HFFc6 (cell line): ENCODE measurements at regions not wholly inside any gene's neighbourhood (a gene's known extent, or its start where the extent isn't known, plus 50 kb on each side); places are given as distances from the start of the nearest gene placed in this dataset.
"Not testable (repeated sequence)": the region's sequence is repeated elsewhere in the genome, so short reads cannot be mapped to it uniquely, and the experiment has no call there.

Experiments
- DNase-seq: peaks from one replicate; pipeline ENCODE4 v3.0.0-alpha.2; 2018
- H3K27ac Mint-ChIP-seq: 2 replicates; pipeline ENCODE4 v1.8.0; 2020; ENCODE audit warnings: mild to moderate bottlenecking, mixed read lengths
- H3K27me3 Mint-ChIP-seq: 2 replicates; pipeline ENCODE4 v1.8.0; 2021; ENCODE audit warnings: mild to moderate bottlenecking, moderate library complexity, mixed read lengths; ENCODE audit not compliant: insufficient read depth
- H3K36me3 Mint-ChIP-seq: 2 replicates; pipeline ENCODE4 v1.8.0; 2021; ENCODE audit warnings: low read depth, mixed read lengths
- H3K4me1 Mint-ChIP-seq: 2 replicates; pipeline ENCODE4 v1.8.0; 2020; ENCODE audit warnings: low read depth, mixed read lengths
- H3K4me3 Mint-ChIP-seq: 2 replicates; pipeline ENCODE4 v1.8.0; 2020; ENCODE audit warnings: mild to moderate bottlenecking, moderate library complexity, mixed read lengths
- H3K9me3 Mint-ChIP-seq: 2 replicates; pipeline ENCODE4 v1.8.0; 2020; ENCODE audit warnings: mild to moderate bottlenecking, mixed read lengths
- TF ChIP-seq, protein P1 (sequence below): fragments of 200-600 bp; sonication (generic); IDR thresholded peaks from 2 replicates; pipeline ENCODE4 v1.5.0; 2021; ENCODE audit warnings: antibody characterized with exemption, mild to moderate bottlenecking

DNA sequence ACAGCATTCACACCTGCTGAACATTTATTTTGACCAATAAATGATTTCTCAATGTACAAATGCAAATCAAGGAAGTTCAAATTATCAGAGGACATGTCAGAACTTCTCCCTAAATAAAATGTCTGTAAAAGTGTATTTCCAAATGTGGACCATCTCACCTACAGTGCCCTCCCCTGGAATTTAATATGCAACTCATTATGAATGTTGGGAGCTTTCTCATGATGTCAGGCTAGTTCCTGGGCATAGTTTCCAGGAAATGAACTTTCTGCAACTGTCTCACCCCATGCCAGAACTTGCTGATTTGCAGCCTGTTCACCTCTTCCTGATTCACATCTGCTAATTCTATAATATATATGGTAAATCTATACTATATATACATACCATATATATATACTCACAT lies 408.5 kb upstream of the USP9Y start:
- DNase-seq: no peak
- Mint-ChIP-seq H3K9me3 (no peaks in the 10 kb centered on the region), H3K27me3 (peaks cover 8% of the 10 kb centered on the region), H3K4me3 (no peak overlapping the region), H3K4me1 (peaks cover 20% of the 10 kb centered on the region), H3K36me3 (no peaks in the 10 kb centered on the region), H3K27ac (no peak overlapping the region)
- TF ChIP-seq, protein P1, sequence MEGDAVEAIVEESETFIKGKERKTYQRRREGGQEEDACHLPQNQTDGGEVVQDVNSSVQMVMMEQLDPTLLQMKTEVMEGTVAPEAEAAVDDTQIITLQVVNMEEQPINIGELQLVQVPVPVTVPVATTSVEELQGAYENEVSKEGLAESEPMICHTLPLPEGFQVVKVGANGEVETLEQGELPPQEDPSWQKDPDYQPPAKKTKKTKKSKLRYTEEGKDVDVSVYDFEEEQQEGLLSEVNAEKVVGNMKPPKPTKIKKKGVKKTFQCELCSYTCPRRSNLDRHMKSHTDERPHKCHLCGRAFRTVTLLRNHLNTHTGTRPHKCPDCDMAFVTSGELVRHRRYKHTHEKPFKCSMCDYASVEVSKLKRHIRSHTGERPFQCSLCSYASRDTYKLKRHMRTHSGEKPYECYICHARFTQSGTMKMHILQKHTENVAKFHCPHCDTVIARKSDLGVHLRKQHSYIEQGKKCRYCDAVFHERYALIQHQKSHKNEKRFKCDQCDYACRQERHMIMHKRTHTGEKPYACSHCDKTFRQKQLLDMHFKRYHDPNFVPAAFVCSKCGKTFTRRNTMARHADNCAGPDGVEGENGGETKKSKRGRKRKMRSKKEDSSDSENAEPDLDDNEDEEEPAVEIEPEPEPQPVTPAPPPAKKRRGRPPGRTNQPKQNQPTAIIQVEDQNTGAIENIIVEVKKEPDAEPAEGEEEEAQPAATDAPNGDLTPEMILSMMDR: no peak

DNA sequence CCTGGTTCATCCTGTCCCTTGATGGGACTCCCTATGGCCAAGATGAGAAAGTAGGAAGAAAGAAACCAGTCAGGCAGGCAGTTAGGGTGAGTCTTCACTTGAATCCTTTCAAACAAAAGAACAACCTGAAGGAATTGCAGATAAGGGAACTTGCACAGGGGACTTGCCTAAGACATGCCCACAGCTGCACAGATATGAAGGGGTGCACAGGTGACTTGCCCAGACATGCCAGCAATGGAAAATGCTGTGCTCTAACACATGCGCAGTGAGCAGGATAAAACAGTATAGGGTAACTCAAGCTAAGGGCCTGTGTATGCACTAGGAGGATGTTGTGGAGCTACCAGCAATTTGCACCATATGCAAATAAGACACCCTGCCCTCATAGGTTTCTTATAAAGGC lies 404.6 kb upstream of the USP9Y start:
- H3K4me3 Mint-ChIP-seq: no peak overlapping the region
- no peaks in the 10 kb centered on the region for H3K9me3 Mint-ChIP-seq
- no peaks in the 10 kb centered on the region for H3K36me3 Mint-ChIP-seq
- DNase-seq: no peak
- H3K27ac Mint-ChIP-seq: no peak overlapping the region
- H3K27me3 Mint-ChIP-seq: no peaks in the 10 kb centered on the region; the same call in 1 of the 2 replicates
- TF ChIP-seq, protein P1: no peak
- H3K4me1 Mint-ChIP-seq: no peaks in the 10 kb centered on the region

DNA sequence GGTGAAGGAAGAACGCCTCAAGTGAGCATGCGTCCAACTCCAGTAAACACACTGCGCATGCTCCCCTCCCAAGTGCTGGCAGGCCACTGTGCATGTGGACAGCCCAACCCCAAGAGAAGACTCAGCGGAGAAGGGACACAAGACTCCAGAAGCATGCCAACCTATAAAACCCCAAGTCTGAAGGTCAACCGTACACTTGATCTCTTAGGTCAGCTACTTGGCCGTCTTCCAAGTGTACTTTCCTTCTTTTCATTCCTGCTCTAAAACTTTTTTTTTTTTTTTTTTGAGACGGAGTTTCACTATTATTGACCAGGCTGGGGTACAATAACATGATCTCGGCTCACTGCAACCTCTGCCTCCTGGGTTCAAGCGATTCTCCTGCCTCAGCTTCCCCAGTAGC lies 401.2 kb upstream of the USP9Y start:
- not testable (repeated sequence) for H3K4me3 Mint-ChIP-seq, H3K27ac Mint-ChIP-seq, H3K4me1 Mint-ChIP-seq, H3K36me3 Mint-ChIP-seq, DNase-seq, H3K9me3 Mint-ChIP-seq, H3K27me3 Mint-ChIP-seq

DNA sequence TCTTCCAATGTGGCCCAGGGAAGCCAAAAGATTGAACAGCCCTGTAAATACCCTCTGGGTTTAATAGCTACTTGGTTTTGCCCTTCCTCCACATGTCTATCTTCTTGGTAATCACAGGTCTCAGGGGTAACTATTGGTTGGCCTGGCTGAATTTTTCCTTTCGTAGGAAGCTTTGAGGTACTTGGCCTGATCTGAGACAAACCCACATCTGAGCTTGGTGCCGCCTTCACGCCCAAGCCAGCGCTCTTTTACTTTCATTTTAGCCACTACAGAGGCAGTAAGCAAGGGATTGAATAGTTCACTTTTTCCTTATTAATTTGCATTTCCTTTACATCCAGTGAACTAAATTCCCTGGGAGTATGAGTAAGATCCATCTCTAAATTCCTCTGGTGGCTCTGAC lies 397.6 kb upstream of the USP9Y start:
- Mint-ChIP-seq H3K4me3 (peak overlapping the region; percentile 55; the same call in 1 of the 2 replicates), H3K36me3 (no peaks in the 10 kb centered on the region), H3K27ac (no peak overlapping the region), H3K9me3 (no peaks in the 10 kb centered on the region), H3K27me3 (peaks cover 3% of the 10 kb centered on the region; the same call in 1 of the 2 replicates), H3K4me1 (peaks cover 19% of the 10 kb centered on the region)
- TF ChIP-seq, protein P1: no peak
- no peak for DNase-seq

DNA sequence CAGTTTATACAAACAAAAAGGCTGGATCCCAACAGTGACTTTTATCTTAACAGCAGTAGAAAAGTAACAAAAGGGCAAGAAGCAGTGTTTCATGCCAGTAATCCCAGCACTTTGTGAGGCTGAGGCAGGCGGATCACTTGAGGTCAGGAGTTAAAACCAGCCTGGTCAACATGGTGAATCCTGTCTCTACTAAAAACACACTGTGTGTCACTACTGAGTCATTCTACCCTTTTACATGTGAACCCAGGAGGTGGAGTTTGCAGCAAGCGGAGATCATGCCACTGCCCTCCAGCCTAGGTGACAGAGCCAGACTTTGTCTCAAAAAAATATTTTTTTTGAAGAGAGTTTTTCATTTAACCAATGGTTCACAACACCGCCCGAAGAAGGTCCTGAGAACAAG lies 395.6 kb upstream of the USP9Y start:
- peak; percentile 9 for DNase-seq
- H3K4me1 Mint-ChIP-seq: peaks cover 19% of the 10 kb centered on the region
- TF ChIP-seq, protein P1: no peak
- H3K27ac Mint-ChIP-seq: no peak overlapping the region
- no peaks in the 10 kb centered on the region for H3K9me3 Mint-ChIP-seq
- no peak overlapping the region for H3K4me3 Mint-ChIP-seq
- H3K27me3 Mint-ChIP-seq: peaks cover 4% of the 10 kb centered on the region; the same call in 1 of the 2 replicates
- H3K36me3 Mint-ChIP-seq: no peaks in the 10 kb centered on the region

DNA sequence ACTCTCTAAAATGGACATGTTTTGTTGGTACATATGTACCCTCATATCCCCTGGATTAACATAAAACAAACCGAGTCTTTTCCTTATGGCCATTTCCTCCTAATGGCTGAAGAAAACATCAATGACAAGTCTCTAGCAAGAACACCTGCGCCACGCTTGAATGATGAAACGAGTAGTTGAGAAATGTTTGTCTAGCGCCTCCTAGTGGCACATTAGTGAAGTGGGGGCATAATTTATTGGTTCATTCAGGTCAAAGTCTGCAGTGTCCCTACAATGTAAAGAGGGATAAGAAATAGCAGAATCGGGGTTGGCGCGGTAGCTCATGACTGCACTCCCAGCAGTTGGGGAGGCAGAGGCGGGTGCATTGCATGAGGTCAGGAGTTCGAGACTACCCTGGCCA lies 391.8 kb upstream of the USP9Y start:
- H3K4me1 Mint-ChIP-seq: peaks cover 12% of the 10 kb centered on the region
- TF ChIP-seq, protein P1: peak; percentile 74
- no peak overlapping the region for H3K27ac Mint-ChIP-seq
- DNase-seq: no peak
- peaks cover 9% of the 10 kb centered on the region for H3K27me3 Mint-ChIP-seq
- H3K4me3 Mint-ChIP-seq: no peak overlapping the region
- no peaks in the 10 kb centered on the region for H3K36me3 Mint-ChIP-seq
- H3K9me3 Mint-ChIP-seq: no peaks in the 10 kb centered on the region
